ENCODE measurements at regions not wholly inside any gene's neighbourhood (a gene's known extent, or its start where the extent isn't known, plus 50 kb on each side); places are given as distances from the start of the nearest gene placed in this dataset.

DNA sequence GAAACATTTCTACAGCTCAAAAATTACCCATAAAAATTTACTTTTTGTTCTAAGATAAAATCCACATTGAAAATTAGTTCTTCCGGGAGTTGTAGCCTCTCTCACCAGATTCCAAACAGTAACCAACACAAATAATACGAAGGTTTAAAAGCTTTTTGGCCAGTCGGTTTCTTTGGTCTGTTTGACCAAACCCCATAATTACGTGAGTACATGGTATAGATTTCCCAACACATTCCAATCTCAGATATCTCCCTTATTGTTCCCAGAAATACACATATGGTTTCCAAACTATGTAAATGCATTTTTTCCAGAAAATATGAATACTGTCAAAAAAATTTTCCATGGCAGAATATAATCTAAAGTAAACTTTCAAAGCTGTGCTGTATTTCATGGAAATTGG is 722.0 kb downstream of the KCNJ2 start:
- no peak for TF ChIP-seq POLR2AphosphoS5 (IDR thresholded peaks at IDR 0.05)
- TF ChIP-seq POLR2A (IDR thresholded peaks at IDR 0.05): no peak
- no peak for TF ChIP-seq EP300 (IDR thresholded peaks at IDR 0.05)
- TF ChIP-seq, protein P1, sequence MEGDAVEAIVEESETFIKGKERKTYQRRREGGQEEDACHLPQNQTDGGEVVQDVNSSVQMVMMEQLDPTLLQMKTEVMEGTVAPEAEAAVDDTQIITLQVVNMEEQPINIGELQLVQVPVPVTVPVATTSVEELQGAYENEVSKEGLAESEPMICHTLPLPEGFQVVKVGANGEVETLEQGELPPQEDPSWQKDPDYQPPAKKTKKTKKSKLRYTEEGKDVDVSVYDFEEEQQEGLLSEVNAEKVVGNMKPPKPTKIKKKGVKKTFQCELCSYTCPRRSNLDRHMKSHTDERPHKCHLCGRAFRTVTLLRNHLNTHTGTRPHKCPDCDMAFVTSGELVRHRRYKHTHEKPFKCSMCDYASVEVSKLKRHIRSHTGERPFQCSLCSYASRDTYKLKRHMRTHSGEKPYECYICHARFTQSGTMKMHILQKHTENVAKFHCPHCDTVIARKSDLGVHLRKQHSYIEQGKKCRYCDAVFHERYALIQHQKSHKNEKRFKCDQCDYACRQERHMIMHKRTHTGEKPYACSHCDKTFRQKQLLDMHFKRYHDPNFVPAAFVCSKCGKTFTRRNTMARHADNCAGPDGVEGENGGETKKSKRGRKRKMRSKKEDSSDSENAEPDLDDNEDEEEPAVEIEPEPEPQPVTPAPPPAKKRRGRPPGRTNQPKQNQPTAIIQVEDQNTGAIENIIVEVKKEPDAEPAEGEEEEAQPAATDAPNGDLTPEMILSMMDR (IDR thresholded peaks at IDR 0.05): no peak
- Histone ChIP-seq H3K27ac (no peak overlapping the region), H3K36me3 (no peaks in the 10 kb centered on the region), H3K27me3 (no peaks in the 10 kb centered on the region), H3K4me1 (no peaks in the 10 kb centered on the region), H3K9me3 (no peaks in the 10 kb centered on the region), H3K4me3 (no peak overlapping the region)
- 75% methylated on average over 4 of the region's 4 CpGs for WGBS
- DNase-seq (ENCODE audit: low spot score in 2 of 2): no peak

DNA sequence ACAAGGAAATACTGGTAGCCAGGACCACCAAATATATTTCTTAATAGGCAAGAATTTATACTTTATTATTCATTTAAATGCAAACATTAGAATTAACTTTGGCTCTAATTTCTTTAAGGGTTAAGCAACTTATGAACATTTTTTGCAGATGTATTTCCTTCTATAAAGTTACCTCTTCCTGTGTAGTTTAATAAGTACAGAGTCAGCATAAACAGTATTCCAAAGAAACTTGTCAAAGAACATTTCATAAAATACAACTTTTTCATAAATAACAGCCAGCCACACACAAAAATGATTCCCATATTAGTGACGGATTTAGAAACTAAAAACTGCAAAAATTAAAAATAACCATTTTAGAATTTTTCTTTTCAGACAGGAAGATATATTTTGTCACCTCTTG is 723.2 kb downstream of the KCNJ2 start:
- no peak for TF ChIP-seq POLR2A (IDR thresholded peaks at IDR 0.05)
- no peak for TF ChIP-seq POLR2AphosphoS5 (IDR thresholded peaks at IDR 0.05)
- TF ChIP-seq, protein P1 (IDR thresholded peaks at IDR 0.05): no peak
- TF ChIP-seq EP300 (IDR thresholded peaks at IDR 0.05): no peak
- Histone ChIP-seq H3K27ac (no peak overlapping the region), H3K36me3 (no peaks in the 10 kb centered on the region), H3K4me3 (no peak overlapping the region), H3K9me3 (no peaks in the 10 kb centered on the region), H3K4me1 (no peaks in the 10 kb centered on the region), H3K27me3 (no peaks in the 10 kb centered on the region)
- no peak for DNase-seq (ENCODE audit: low spot score in 2 of 2)
- 72% methylated on average over 1 of the region's 1 CpG for WGBS

DNA sequence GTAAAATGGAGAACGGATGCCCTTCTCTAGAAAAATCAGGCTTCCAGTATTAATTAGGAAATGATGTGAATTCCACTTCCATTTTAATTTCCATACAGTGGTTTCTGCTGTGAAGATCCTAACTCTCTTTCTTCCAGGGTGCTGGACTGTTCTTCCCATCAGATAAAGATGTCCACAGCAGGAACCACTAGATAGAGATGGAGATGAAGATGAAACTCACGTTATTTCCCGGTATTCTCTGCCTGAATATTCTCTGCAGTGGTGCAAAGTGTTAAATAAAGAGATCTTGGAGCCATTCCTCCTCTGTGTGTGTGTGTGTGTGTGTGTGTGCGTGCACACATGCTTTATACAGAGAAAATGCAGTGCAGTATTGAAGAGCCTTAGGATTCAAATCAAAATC is 727.5 kb downstream of the KCNJ2 start:
- Histone ChIP-seq H3K27me3 (no peaks in the 10 kb centered on the region), H3K4me3 (no peak overlapping the region), H3K27ac (no peak overlapping the region), H3K9me3 (no peaks in the 10 kb centered on the region), H3K36me3 (no peaks in the 10 kb centered on the region), H3K4me1 (no peaks in the 10 kb centered on the region)
- no peak for DNase-seq (ENCODE audit: low spot score in 2 of 2)
- TF ChIP-seq EP300 (IDR thresholded peaks at IDR 0.05) (no peak), POLR2AphosphoS5 (IDR thresholded peaks at IDR 0.05) (no peak), POLR2A (IDR thresholded peaks at IDR 0.05) (no peak)
- TF ChIP-seq, protein P1 (IDR thresholded peaks at IDR 0.05): no peak
- WGBS: 72% methylated on average over 4 of the region's 4 CpGs

DNA sequence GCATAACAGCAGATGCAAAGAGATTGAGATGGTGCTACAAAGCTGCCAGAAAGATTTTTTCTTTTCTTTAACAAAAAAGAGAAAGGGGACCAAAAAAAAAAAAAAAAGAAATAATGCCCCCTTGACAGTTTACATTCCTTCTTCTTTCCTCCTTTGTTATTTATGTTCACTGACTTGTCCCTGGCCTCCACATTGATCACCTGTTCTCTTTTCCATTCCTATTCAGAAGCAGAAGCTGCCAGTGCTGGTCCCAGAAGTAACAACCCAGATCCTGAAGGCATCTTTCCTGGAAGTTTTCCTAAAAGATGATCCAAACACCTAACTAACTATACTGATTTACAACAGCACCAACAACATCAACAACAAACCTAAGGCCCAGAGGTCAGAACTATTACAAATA is 728.1 kb downstream of the KCNJ2 start:
- DNase-seq (ENCODE audit: low spot score in 2 of 2): no peak
- TF ChIP-seq POLR2AphosphoS5 (IDR thresholded peaks at IDR 0.05) (no peak), POLR2A (IDR thresholded peaks at IDR 0.05) (no peak), EP300 (IDR thresholded peaks at IDR 0.05) (no peak)
- TF ChIP-seq, protein P1 (IDR thresholded peaks at IDR 0.05): no peak
- no peaks in the 10 kb centered on the region for H3K27me3 ChIP-seq
- no peak overlapping the region for H3K27ac ChIP-seq
- H3K36me3 ChIP-seq: no peaks in the 10 kb centered on the region
- H3K4me3 ChIP-seq: no peak overlapping the region
- H3K4me1 ChIP-seq: no peaks in the 10 kb centered on the region
- no peaks in the 10 kb centered on the region for H3K9me3 ChIP-seq

DNA sequence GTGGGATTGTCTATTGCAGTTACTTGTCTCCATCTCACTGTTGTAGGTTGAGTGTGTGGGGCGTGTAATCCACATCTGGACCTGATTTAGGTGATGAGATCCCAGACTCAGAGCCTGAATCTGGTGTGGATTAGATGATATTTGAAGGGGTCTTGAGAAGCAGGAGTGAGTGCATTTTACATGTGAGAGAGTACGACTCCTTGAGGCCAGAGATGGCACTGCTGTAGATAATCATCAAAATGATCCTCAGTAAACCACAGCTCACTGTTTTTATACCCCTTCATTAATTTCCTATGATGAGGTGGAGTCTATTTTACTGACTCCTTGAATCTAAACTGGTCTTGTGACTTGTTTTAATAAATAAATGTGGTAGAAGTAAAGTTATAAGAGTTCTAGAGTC is 732.5 kb downstream of the KCNJ2 start:
- H3K4me1 ChIP-seq: no peaks in the 10 kb centered on the region
- no peak overlapping the region for H3K4me3 ChIP-seq
- no peak for DNase-seq (ENCODE audit: low spot score in 2 of 2)
- TF ChIP-seq EP300 (IDR thresholded peaks at IDR 0.05) (no peak), POLR2A (IDR thresholded peaks at IDR 0.05) (no peak), POLR2AphosphoS5 (IDR thresholded peaks at IDR 0.05) (no peak)
- TF ChIP-seq, protein P1 (IDR thresholded peaks at IDR 0.05): no peak
- no peaks in the 10 kb centered on the region for H3K9me3 ChIP-seq
- H3K36me3 ChIP-seq: no peaks in the 10 kb centered on the region
- no peak overlapping the region for H3K27ac ChIP-seq
- H3K27me3 ChIP-seq: no peaks in the 10 kb centered on the region
- 73% methylated on average over 2 of the region's 2 CpGs for WGBS
